Left ventricle myocardium inferior (tissue), 1 donor: ENCODE measurements at regions not wholly inside any gene's neighbourhood (a gene's known extent, or its start where the extent isn't known, plus 50 kb on each side); places are given as distances from the start of the nearest gene placed in this dataset.

Experiments used
- DNase-seq: peaks from one replicate; pipeline ENCODE4 v3.0.0-alpha.2; 2020
- H3K27ac ChIP-seq: fragments of 200-600 bp; replicated peaks from 2 replicates; pipeline ENCODE4 v1.8.0; 2021
- H3K27me3 ChIP-seq: fragments of 200-600 bp; 2 replicates; pipeline ENCODE4 v1.8.0; 2021; ENCODE audit warnings: low read depth
- H3K36me3 ChIP-seq: fragments of 200-600 bp; 2 replicates; pipeline ENCODE4 v1.8.0; 2021
- H3K4me1 ChIP-seq: fragments of 200-600 bp; 2 replicates; pipeline ENCODE4 v1.8.0; 2021
- H3K4me3 ChIP-seq: fragments of 200-600 bp; 2 replicates; pipeline ENCODE4 v1.8.0; 2021; ENCODE audit warnings: mild to moderate bottlenecking, moderate library complexity
- H3K9me3 ChIP-seq: fragments of 200-600 bp; replicated peaks from 2 replicates; pipeline ENCODE4 v1.8.0; 2021
- intact Hi-C: fragments of 100-400 bp; cut with micrococcal nuclease; formaldehyde crosslinking; loops from one replicate; pipeline ENCODE4 v1.11.0; 2022
- TF ChIP-seq, protein P1 (sequence below): fragments of 200-600 bp; IDR thresholded peaks from 2 replicates; pipeline ENCODE4 v1.8.0; 2021; ENCODE audit warnings: antibody characterized with exemption, mild to moderate bottlenecking, borderline replicate concordance
- donor health status: DM: no; HTN: yes; CAD: no; lungs with severe emphysema.

DNA sequence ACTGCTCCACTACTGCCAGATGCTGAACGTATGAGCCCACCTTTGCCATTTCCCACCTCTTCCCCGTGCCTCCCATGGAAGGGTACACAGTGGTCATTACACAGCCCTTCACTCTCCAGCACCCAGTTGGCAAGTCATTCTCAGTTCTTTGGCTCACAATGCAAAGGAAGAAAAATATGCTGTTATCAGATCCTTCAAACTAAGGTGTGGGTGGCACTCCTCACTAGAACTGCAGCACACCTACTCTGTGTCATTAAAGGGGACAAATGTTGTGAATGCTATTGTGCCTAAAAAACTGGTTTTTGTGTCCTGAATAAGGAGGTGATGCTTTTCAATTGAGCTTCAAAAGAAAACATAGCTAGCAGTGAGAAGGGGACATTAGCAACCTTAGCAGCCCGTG is 183.1 kb upstream of the SNX2 start:
- TF ChIP-seq, protein P1, sequence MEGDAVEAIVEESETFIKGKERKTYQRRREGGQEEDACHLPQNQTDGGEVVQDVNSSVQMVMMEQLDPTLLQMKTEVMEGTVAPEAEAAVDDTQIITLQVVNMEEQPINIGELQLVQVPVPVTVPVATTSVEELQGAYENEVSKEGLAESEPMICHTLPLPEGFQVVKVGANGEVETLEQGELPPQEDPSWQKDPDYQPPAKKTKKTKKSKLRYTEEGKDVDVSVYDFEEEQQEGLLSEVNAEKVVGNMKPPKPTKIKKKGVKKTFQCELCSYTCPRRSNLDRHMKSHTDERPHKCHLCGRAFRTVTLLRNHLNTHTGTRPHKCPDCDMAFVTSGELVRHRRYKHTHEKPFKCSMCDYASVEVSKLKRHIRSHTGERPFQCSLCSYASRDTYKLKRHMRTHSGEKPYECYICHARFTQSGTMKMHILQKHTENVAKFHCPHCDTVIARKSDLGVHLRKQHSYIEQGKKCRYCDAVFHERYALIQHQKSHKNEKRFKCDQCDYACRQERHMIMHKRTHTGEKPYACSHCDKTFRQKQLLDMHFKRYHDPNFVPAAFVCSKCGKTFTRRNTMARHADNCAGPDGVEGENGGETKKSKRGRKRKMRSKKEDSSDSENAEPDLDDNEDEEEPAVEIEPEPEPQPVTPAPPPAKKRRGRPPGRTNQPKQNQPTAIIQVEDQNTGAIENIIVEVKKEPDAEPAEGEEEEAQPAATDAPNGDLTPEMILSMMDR: no peak
- Histone ChIP-seq H3K27ac (no peak overlapping the region), H3K36me3 (no peaks in the 10 kb centered on the region), H3K4me3 (no peak overlapping the region), H3K27me3 (no peaks in the 10 kb centered on the region), H3K9me3 (no peaks in the 10 kb centered on the region), H3K4me1 (no peaks in the 10 kb centered on the region)
- DNase-seq: no peak
- intact Hi-C loops: no loop called here

DNA sequence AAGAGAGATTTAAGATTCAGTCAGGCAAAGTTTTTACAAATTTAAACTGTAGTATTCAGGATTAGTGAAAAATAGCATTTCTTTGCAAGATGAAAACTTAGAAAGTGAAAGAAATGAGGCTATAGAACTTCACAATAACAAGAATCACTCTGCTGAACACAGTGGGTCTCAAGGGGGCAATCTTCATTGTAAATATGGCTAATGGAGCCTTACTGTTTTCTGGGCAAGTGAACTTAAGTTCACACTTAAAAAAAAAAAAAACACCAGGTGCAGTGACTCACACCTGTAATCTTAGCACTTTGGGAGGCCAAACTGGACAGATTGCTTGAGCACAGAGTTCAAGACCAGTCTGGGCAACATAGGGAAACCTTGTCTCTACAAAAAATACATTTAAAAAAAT is 175.9 kb upstream of the SNX2 start:
- no peak for DNase-seq
- intact Hi-C loops: no loop called here
- Histone ChIP-seq H3K4me3 (no peak overlapping the region), H3K27ac (no peak overlapping the region), H3K36me3 (no peaks in the 10 kb centered on the region), H3K27me3 (no peaks in the 10 kb centered on the region), H3K4me1 (no peaks in the 10 kb centered on the region), H3K9me3 (peaks cover 8% of the 10 kb centered on the region)
- TF ChIP-seq, protein P1: no peak

DNA sequence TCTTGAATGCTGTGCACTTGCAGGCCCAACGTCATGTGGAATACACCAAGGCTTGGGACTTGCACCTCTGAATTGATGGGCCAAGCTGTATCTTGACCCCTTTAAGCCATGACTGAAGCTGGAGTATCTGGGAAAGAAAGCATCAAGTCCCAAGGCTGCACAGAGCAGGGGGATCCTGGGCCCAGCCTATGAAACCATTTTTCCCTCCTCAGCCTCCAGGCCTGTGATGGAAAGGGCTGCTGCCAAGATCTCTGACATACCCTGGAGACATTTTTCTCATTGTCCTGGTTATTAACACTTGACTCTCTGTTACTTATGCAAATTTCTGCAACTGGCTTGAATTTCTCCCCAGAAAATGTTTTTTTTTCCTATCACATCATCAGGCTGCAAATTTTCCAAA is 174.0 kb upstream of the SNX2 start:
- intact Hi-C loops: no loop called here
- DNase-seq: no peak
- TF ChIP-seq, protein P1: no peak

DNA sequence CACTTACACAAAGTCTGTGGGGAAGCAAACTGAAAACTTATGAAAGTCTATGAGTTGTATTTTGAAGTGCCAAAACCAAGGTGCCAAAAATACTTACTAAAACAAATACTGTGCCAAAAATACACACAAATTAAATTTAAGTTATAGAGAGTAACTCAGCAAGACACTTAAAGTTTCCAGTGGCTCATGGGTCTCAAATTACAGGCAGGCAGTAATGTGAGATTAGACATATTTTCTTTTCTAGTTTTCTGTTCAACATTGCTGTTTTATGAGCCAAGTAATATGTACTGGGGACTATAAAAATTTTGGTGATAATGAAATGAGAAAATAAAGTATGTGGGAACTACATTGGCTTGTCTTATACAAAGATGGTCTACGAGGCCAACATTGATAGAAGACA is 172.2 kb upstream of the SNX2 start:
- H3K27me3 ChIP-seq: peaks cover 6% of the 10 kb centered on the region
- H3K9me3 ChIP-seq: peaks cover 8% of the 10 kb centered on the region
- TF ChIP-seq, protein P1: no peak
- H3K36me3 ChIP-seq: no peaks in the 10 kb centered on the region
- intact Hi-C loops: no loop called here
- no peak for DNase-seq
- no peaks in the 10 kb centered on the region for H3K4me1 ChIP-seq
- no peak overlapping the region for H3K27ac ChIP-seq
- no peak overlapping the region for H3K4me3 ChIP-seq

More for the DNA sequence above, 174.0 kb upstream of the SNX2 start:
- no peak overlapping the region for H3K27ac ChIP-seq
- peaks cover 4% of the 10 kb centered on the region for H3K27me3 ChIP-seq
- peaks cover 8% of the 10 kb centered on the region for H3K9me3 ChIP-seq
- H3K36me3 ChIP-seq: no peaks in the 10 kb centered on the region
- no peaks in the 10 kb centered on the region for H3K4me1 ChIP-seq
- H3K4me3 ChIP-seq: no peak overlapping the region

DNA sequence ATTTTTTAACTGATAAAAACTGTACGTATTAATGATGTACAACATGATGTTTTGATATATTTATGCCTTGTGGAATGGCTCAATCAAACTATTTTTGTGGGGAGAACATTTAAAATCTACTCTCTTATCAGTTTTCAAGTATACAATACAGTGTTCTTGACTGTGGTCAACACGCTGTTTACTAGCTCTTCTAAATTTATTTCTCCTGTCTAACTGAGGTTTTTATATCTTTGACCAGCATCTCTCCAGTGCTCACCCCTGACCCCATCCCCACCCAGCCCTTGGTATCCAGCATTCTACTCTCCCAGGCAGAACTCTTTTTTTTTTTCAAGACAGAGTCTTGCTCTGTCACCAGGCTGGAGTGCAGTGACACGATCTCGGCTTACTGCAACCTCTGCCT is 169.6 kb upstream of the SNX2 start:
- Histone ChIP-seq H3K4me3 (no peak overlapping the region), H3K27ac (no peak overlapping the region), H3K36me3 (no peaks in the 10 kb centered on the region), H3K9me3 (peaks cover 4% of the 10 kb centered on the region), H3K27me3 (peaks cover 6% of the 10 kb centered on the region), H3K4me1 (no peaks in the 10 kb centered on the region)
- TF ChIP-seq, protein P1: no peak
- no peak for DNase-seq
- intact Hi-C loops: no loop called here

DNA sequence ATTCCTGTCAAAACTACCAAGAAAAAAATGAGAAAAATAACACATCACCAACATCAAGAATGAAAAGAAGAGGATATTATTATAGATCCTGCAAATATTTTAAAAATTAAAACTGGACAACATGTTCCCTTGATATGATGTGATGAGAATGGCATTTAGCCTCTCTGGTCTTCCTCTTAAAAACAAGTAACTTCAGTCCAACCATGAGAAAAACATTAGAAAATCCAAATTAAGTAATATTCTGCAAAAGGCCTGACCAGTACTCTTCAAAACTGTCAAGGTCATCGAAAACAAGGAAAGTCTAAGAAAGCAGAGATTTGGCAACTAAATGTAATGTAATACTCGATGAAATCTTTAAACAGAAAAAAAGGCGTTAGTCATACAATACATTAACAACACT is 167.1 kb upstream of the SNX2 start:
- no peaks in the 10 kb centered on the region for H3K4me1 ChIP-seq
- TF ChIP-seq, protein P1: no peak
- no peaks in the 10 kb centered on the region for H3K36me3 ChIP-seq
- no peak for DNase-seq
- peaks cover 6% of the 10 kb centered on the region for H3K27me3 ChIP-seq
- H3K9me3 ChIP-seq: peaks cover 4% of the 10 kb centered on the region
- no peak overlapping the region for H3K4me3 ChIP-seq
- intact Hi-C loops: no loop called here
- no peak overlapping the region for H3K27ac ChIP-seq
